Femur (tissue), 1 donor: ENCODE measurements at regions not wholly inside any gene's neighbourhood (a gene's known extent, or its start where the extent isn't known, plus 50 kb on each side); places are given as distances from the start of the nearest gene placed in this dataset.
"Not testable (repeated sequence)": the region's sequence is repeated elsewhere in the genome, so short reads cannot be mapped to it uniquely, and the experiment has no call there.

Experiments
- DNase-seq: peaks from one replicate; pipeline ENCODE4 v3.0.0-alpha.2; 2017

- DNase-seq = no peak
Observed at GRCh38 chr7:106583706-106584690, 77.0 kb downstream of the CCDC71L start.

GRCh38 chr7:106583100-106583499 is 77.9 kb downstream of the CCDC71L start:
- no peak for DNase-seq

GRCh38 chr7:106582365-106582764 is 78.6 kb downstream of the CCDC71L start:
- DNase-seq = no peak

- DNase-seq = not testable (repeated sequence)
Observed at GRCh38 chr7:106579086-106579485, 81.9 kb downstream of the CCDC71L start.

- DNase-seq = no peak
Observed at GRCh38 chr7:106575138-106575823, 85.7 kb downstream of the CCDC71L start.

GRCh38 chr7:106573738-106574137 is 87.2 kb downstream of the CCDC71L start:
- no peak for DNase-seq

- no peak for DNase-seq
Observed at GRCh38 chr7:106573125-106573663, 87.8 kb downstream of the CCDC71L start.

GRCh38 chr7:106572394-106573124 is 88.4 kb downstream of the CCDC71L start:
- DNase-seq = no peak

- DNase-seq = no peak
Observed at GRCh38 chr7:106571563-106571962, 89.4 kb downstream of the CCDC71L start.

- DNase-seq = no peak
Observed at GRCh38 chr7:106570948-106571418, 90.0 kb downstream of the CCDC71L start.

GRCh38 chr7:106570146-106570545 is 90.8 kb downstream of the CCDC71L start:
- no peak for DNase-seq

- no peak for DNase-seq
Observed at GRCh38 chr7:106569500-106569929, 91.4 kb downstream of the CCDC71L start.

GRCh38 chr7:106568680-106569499 is 92.1 kb downstream of the CCDC71L start:
- no peak for DNase-seq

GRCh38 chr7:106568002-106568679 is 92.8 kb downstream of the CCDC71L start:
- DNase-seq = no peak

- DNase-seq = not testable (repeated sequence)
Observed at GRCh38 chr7:106567204-106568001, 93.6 kb downstream of the CCDC71L start.

GRCh38 chr7:106566672-106567071 is 94.3 kb downstream of the CCDC71L start:
- DNase-seq = no peak

- DNase-seq = no peak
Observed at GRCh38 chr7:106566196-106566595, 94.8 kb downstream of the CCDC71L start.

- no peak for DNase-seq
Observed at GRCh38 chr7:106565428-106565827, 95.5 kb downstream of the CCDC71L start.

GRCh38 chr7:106563466-106564150 is 97.3 kb downstream of the CCDC71L start:
- no peak for DNase-seq
